Right ventricle myocardium superior (tissue), 1 donor: ENCODE measurements at regions not wholly inside any gene's neighbourhood (a gene's known extent, or its start where the extent isn't known, plus 50 kb on each side); places are given as distances from the start of the nearest gene placed in this dataset.

Experiments used
- ATAC-seq: fragments of 200-7000 bp; cut with Tn5 transposase; one replicate; pipeline ENCODE4 v1.9.1; 2020; ENCODE audit warnings: mild to moderate bottlenecking; ENCODE audit not compliant: poor library complexity
- DNase-seq: peaks from one replicate; pipeline ENCODE4 v3.0.0-alpha.2; 2020
- intact Hi-C: fragments of 100-400 bp; cut with DNase I; formaldehyde crosslinking; loops from one replicate; pipeline ENCODE4 v1.11.2; 2022
- donor health status: DM: no; HTN: yes; CAD: no; lungs with severe emphysema.

GRCh38 chr5:97377582-97377981 lies 194.5 kb upstream of the RIOK2 start:
- intact Hi-C loops, result no loop called here
- DNase-seq (no peak), ATAC-seq (no peak)

- DNase-seq, result no peak
- intact Hi-C loops, result no loop called here
- no peak for ATAC-seq
Observed at GRCh38 chr5:97383996-97384395, 200.9 kb upstream of the RIOK2 start.

- DNase-seq, result no peak
- intact Hi-C loops, result no loop called here
- no peak for ATAC-seq
Observed at GRCh38 chr5:97388794-97389193, 205.7 kb upstream of the RIOK2 start.

GRCh38 chr5:97400537-97400936 lies 217.5 kb upstream of the RIOK2 start:
- intact Hi-C loops, result no loop called here
- no peak for ATAC-seq
- DNase-seq, result no peak

GRCh38 chr5:97405941-97406340 lies 222.9 kb upstream of the RIOK2 start:
- no peak for ATAC-seq

GRCh38 chr5:97406946-97407676 lies 224.1 kb upstream of the RIOK2 start:
- intact Hi-C loops, result no loop called here
- ATAC-seq (no peak), DNase-seq (peak; percentile 32)

More at GRCh38 chr5:97405941-97406340, 222.9 kb upstream of the RIOK2 start:
- intact Hi-C loops, result no loop called here
- DNase-seq, result no peak

- ATAC-seq (no peak), DNase-seq (no peak)
- intact Hi-C loops, result no loop called here
Observed at GRCh38 chr5:97408331-97408730, 225.3 kb upstream of the RIOK2 start.

- ATAC-seq (no peak), DNase-seq (no peak)
Observed at GRCh38 chr5:97412959-97413358, 229.9 kb upstream of the RIOK2 start.

GRCh38 chr5:97417986-97418385 lies 234.9 kb upstream of the RIOK2 start:
- intact Hi-C loops, result no loop called here
- no peak for ATAC-seq
- no peak for DNase-seq

More at GRCh38 chr5:97412959-97413358, 229.9 kb upstream of the RIOK2 start:
- intact Hi-C loops, result no loop called here

GRCh38 chr5:97418462-97418861 lies 235.4 kb upstream of the RIOK2 start:
- intact Hi-C loops, result no loop called here
- DNase-seq (no peak), ATAC-seq (no peak)

GRCh38 chr5:97420646-97421045 lies 237.6 kb upstream of the RIOK2 start:
- intact Hi-C loops, result no loop called here
- DNase-seq (no peak), ATAC-seq (no peak)

GRCh38 chr5:97422678-97423077 lies 239.6 kb upstream of the RIOK2 start:
- intact Hi-C loops, result no loop called here
- no peak for DNase-seq
- no peak for ATAC-seq

- intact Hi-C loops, result no loop called here
- no peak for DNase-seq
Observed at GRCh38 chr5:97425511-97425910, 242.5 kb upstream of the RIOK2 start.

GRCh38 chr5:97427235-97427634 lies 244.2 kb upstream of the RIOK2 start:
- intact Hi-C loops, result no loop called here
- DNase-seq (no peak), ATAC-seq (no peak)

More at GRCh38 chr5:97425511-97425910, 242.5 kb upstream of the RIOK2 start:
- no peak for ATAC-seq

- intact Hi-C loops, result no loop called here
- DNase-seq (no peak), ATAC-seq (no peak)
Observed at GRCh38 chr5:97434021-97434420, 251.0 kb upstream of the RIOK2 start.

- DNase-seq (no peak), ATAC-seq (no peak)
- intact Hi-C loops, result no loop called here
Observed at GRCh38 chr5:97436405-97436804, 253.4 kb upstream of the RIOK2 start.

GRCh38 chr5:97443740-97444139 lies 260.7 kb upstream of the RIOK2 start:
- intact Hi-C loops, result no loop called here
- DNase-seq (no peak), ATAC-seq (no peak)

- intact Hi-C loops, result no loop called here
- ATAC-seq, result no peak
- no peak for DNase-seq
Observed at GRCh38 chr5:97449172-97449571, 266.1 kb upstream of the RIOK2 start.

- ATAC-seq, result peak; percentile 61
- DNase-seq, result no peak
- intact Hi-C loops, result no loop called here
Observed at GRCh38 chr5:97452646-97453045, 269.6 kb upstream of the RIOK2 start.

GRCh38 chr5:97453263-97453662 lies 270.2 kb upstream of the RIOK2 start:
- intact Hi-C loops, result no loop called here
- ATAC-seq, result no peak
- DNase-seq, result no peak

- ATAC-seq, result no peak
- no peak for DNase-seq
- intact Hi-C loops, result no loop called here
Observed at GRCh38 chr5:97454015-97454414, 271.0 kb upstream of the RIOK2 start.
